SK-N-MC (cell line): ENCODE measurements at regions not wholly inside any gene's neighbourhood (a gene's known extent, or its start where the extent isn't known, plus 50 kb on each side); places are given as distances from the start of the nearest gene placed in this dataset.
"Not testable (repeated sequence)": the region's sequence is repeated elsewhere in the genome, so short reads cannot be mapped to it uniquely, and the experiment has no call there.

Experiments
- EZH2 ChIP-seq: fragments of 200-600 bp; sonication (generic); IDR thresholded peaks from one replicate; pipeline ENCODE4 v1.6.1; 2017; ENCODE audit warnings: antibody characterized with exemption
- POLR2AphosphoS5 ChIP-seq: IDR thresholded peaks from 2 replicates; pipeline ENCODE4 v1.6.1; 2012; ENCODE audit warnings: mild to moderate bottlenecking, low read depth, low read length, borderline replicate concordance

DNA sequence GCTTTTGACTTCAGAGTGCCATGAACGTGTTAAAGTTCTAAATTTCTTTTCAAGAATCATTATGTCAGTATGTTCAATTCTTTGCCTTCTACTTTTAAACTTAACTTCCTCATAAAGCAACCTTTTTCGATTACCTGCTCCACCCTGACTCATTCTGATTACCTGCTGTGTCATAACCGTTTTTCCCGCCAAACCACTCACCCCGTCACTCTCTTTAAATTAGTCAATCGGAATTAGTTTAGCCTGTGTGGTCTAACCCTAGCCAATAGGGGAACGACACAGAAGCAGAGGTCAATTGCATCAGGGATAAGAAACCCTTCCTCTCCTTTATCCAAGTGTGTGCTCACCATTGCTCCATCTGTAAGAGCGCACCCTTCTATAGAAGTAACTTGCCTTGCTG, 482.7 kb downstream of the CD83 start:
- not testable (repeated sequence) for TF ChIP-seq POLR2AphosphoS5, EZH2
